Hepatocyte (in vitro differentiated cells): ENCODE measurements at regions not wholly inside any gene's neighbourhood (a gene's known extent, or its start where the extent isn't known, plus 50 kb on each side); places are given as distances from the start of the nearest gene placed in this dataset.

Experiments used
- CTCF ChIP-seq: fragments of 200-600 bp; sonication (generic); IDR thresholded peaks from 2 replicates; pipeline ENCODE4 v1.5.1; 2016; ENCODE audit warnings: antibody characterized with exemption, mild to moderate bottlenecking; ENCODE audit not compliant: poor library complexity
- EZH2 ChIP-seq: fragments of 200-600 bp; sonication (generic); IDR thresholded peaks from 2 replicates; pipeline ENCODE4 v1.6.1; 2016; ENCODE audit warnings: antibody characterized with exemption, mild to moderate bottlenecking, borderline replicate concordance
- EZH2phosphoT487 ChIP-seq: fragments of 200-600 bp; sonication (generic); IDR thresholded peaks from one replicate; pipeline ENCODE4 v1.6.1; 2018; ENCODE audit warnings: antibody characterized with exemption, mild to moderate bottlenecking, low read depth, moderate library complexity; ENCODE audit not compliant: unreplicated experiment, severe bottlenecking

- TF ChIP-seq CTCF: no peak
- TF ChIP-seq EZH2: no peak
- TF ChIP-seq EZH2phosphoT487: no peak
These were observed 105.3 kb downstream of the BMS1 start for GRCh38 chr10:42887734-42888503.
